ENCODE measurements at regions not wholly inside any gene's neighbourhood (a gene's known extent, or its start where the extent isn't known, plus 50 kb on each side); places are given as distances from the start of the nearest gene placed in this dataset.

DNA sequence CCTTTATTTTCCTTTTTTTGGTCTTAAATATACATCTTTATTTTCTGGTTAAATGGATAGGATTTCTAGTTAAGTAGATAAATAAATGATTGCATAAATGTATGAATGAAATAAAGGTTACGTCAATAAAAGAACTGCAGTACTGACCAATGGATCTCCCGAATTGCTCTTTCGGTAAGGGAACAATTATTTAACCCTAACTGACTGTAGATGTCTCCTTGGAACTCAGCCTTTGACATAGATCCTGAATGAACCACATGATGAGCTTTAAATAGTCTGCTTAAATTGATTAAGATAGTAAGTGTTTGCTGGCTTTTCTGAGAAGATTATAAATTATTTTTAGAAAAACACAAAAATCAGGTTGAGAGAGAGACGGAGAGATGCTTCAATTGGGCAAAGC is 391.0 kb upstream of the SYT1 start:
- ChIA-PET CTCF (interaction anchor here (1.8 kb wide), 2 partner anchors 11 to 701 kb away, joined by 5 to 6 read pairs; no protein-coding TSS in a partner anchor), POLR2A (no interaction called here)
- Histone ChIP-seq H3K9me3 (no peaks in the 10 kb centered on the region), H3K4me2 (no peak overlapping the region), H3K27me3 (ENCODE audit: insufficient read depth) (no peaks in the 10 kb centered on the region), H3K9me2 (no peaks in the 10 kb centered on the region; the same call in 1 of the 2 replicates), H2AFZ (ENCODE audit: low read depth) (peak overlapping the region; percentile 27; the same call in 1 of the 2 replicates), H4K20me1 (ENCODE audit: insufficient read depth) (no peaks in the 10 kb centered on the region), H3K27ac (ENCODE audit: low read depth in 2 of 2, low read length in 1 of 2) (no peak overlapping the region; a peak in 1 of 4 replicates), H3K4me1 (ENCODE audit: control insufficient read depth in 1 of 2, insufficient read depth in 2 of 2, low read depth in 1 of 2, low read length in 1 of 2) (peaks cover 0 to 4% of the 10 kb centered on the region in 2 experiments; a peak in 2 of 4 replicates), H3K79me2 (ENCODE audit: insufficient read depth) (no peaks in the 10 kb centered on the region), H3K4me3 (ENCODE audit: low read depth in 2 of 2, low read length in 1 of 2) (no peak overlapping the region), H3F3A (replicated peaks; ENCODE audit: insufficient read depth) (no peaks in the 10 kb centered on the region), H3K36me3 (replicated peaks in 1 of 2; ENCODE audit: control insufficient read depth in 1 of 2, insufficient read depth in 2 of 2, low read length in 1 of 2) (no peaks in the 10 kb centered on the region), H3K9ac (no peak overlapping the region)
- 83% methylated on average over 4 of the region's 4 CpGs for WGBS (ENCODE audit: low lambda C conversion rate)
- no peak for TF ChIP-seq TCF12 (IDR thresholded peaks at IDR 0.05)
- no peak for TF ChIP-seq RFX5 (IDR thresholded peaks at IDR 0.05; ENCODE audit: low read length)
- no peak for TF ChIP-seq NFIC (IDR thresholded peaks at IDR 0.05; ENCODE audit: borderline replicate concordance)
- no peak for TF ChIP-seq IRF3 (IDR thresholded peaks at IDR 0.05; ENCODE audit: low read depth, low read length)
- no peak for TF ChIP-seq GATA2 (CRISPR knock-in tag; IDR thresholded peaks at IDR 0.05)
- TF ChIP-seq FOXM1 (IDR thresholded peaks at IDR 0.05; ENCODE audit: low read depth): no peak
- no peak for TF ChIP-seq RCOR1 (IDR thresholded peaks at IDR 0.05; ENCODE audit: low read length)
- no peak for TF ChIP-seq TEAD4 (IDR thresholded peaks at IDR 0.05; ENCODE audit: borderline replicate concordance, insufficient read depth)
- TF ChIP-seq ELF1 (IDR thresholded peaks at IDR 0.05): no peak
- no peak for TF ChIP-seq SIN3A (IDR thresholded peaks at IDR 0.05; ENCODE audit: borderline replicate concordance, low read depth, low read length)
- no peak for TF ChIP-seq RAD21 (IDR thresholded peaks at IDR 0.05; ENCODE audit: low read length)
- no peak for TF ChIP-seq TAF1 (IDR thresholded peaks at IDR 0.05; ENCODE audit: borderline replicate concordance, low read depth, low read length)
- no peak for TF ChIP-seq EZH2phosphoT487 (IDR thresholded peaks at IDR 0.05; ENCODE audit: borderline replicate concordance, low read depth)
- no peak for TF ChIP-seq POLR2AphosphoS5 (IDR thresholded peaks at IDR 0.05; ENCODE audit: low read depth, low read length)
- TF ChIP-seq ZBTB33 (IDR thresholded peaks at IDR 0.05; ENCODE audit: borderline replicate concordance, low read depth): no peak
- TF ChIP-seq, protein P1, sequence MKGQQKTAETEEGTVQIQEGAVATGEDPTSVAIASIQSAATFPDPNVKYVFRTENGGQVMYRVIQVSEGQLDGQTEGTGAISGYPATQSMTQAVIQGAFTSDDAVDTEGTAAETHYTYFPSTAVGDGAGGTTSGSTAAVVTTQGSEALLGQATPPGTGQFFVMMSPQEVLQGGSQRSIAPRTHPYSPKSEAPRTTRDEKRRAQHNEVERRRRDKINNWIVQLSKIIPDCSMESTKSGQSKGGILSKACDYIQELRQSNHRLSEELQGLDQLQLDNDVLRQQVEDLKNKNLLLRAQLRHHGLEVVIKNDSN (IDR thresholded peaks at IDR 0.05; ENCODE audit: borderline replicate concordance, low read depth): no peak
- DNase-seq: no peak
